NCI-H526 treated with DMSO at 0.1 percent for 48 hours (cell line): ENCODE measurements at regions not wholly inside any gene's neighbourhood (a gene's known extent, or its start where the extent isn't known, plus 50 kb on each side); places are given as distances from the start of the nearest gene placed in this dataset.
"Not testable (repeated sequence)": the region's sequence is repeated elsewhere in the genome, so short reads cannot be mapped to it uniquely, and the experiment has no call there.

ENCODE experiments used
- DNase-seq: peaks from one replicate; lab custom pipeline; 2025; lab: John Stamatoyannopoulos, UW

DNA sequence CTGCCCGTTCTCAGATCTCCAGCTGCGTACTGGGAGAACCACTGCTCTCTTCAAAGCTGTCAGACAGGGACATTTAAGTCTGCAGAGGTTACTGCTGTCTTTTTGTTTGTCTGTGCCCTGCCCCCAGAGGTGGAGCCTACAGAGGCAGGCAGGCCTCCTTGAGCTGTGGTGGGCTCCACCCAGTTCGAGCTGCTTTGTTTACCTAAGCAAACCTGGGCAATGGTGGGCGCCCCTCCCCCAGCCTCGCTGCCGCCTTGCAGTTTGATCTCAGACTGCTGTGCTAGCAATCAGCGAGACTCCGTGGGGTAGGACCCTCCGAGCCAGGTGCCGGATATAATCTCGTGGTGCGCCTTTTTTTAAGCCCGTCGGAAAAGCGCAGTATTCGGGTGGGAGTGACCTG, 66.2 kb upstream of the GPR141 start:
- DNase-seq = not testable (repeated sequence)

DNA sequence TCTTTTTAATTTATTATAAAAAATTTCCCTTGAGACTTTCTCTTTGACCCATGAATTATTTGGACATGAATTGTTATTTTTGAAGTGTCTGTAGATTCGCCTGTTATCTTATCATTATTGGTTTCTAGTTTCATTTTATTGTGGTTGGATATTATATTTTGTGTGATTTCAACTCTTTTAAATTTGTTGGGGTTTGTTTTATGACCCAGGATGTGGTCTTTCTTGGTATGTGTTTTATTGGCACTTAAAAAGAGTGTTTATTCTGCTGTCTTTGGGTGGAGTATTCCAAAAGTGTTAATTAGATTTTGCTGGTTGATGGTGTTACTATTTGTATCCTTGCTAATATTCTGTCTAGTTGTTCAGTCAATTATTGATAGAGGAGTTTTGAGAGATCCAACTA, 50.5 kb upstream of the GPR141 start:
- no peak for DNase-seq
